Effector CD4-positive, alpha-beta T cell (primary cell): ENCODE measurements at regions not wholly inside any gene's neighbourhood (a gene's known extent, or its start where the extent isn't known, plus 50 kb on each side); places are given as distances from the start of the nearest gene placed in this dataset.

Experiments used
- DNase-seq: peaks from one replicate; pipeline ENCODE4 v3.0.0-alpha.2; 2020

GRCh38 chrX:10749113-10749512 lies 128.7 kb upstream of the MID1 start:
- no peak for DNase-seq

GRCh38 chrX:10750581-10750980 lies 130.2 kb upstream of the MID1 start:
- no peak for DNase-seq

GRCh38 chrX:10753116-10753515 lies 132.7 kb upstream of the MID1 start:
- no peak for DNase-seq

GRCh38 chrX:10754445-10754844 lies 134.1 kb upstream of the MID1 start:
- no peak for DNase-seq

- DNase-seq: no peak
Observed at GRCh38 chrX:10755439-10756334, 135.3 kb upstream of the MID1 start.

GRCh38 chrX:10756441-10756840 lies 136.1 kb upstream of the MID1 start:
- no peak for DNase-seq

- DNase-seq: no peak
Observed at GRCh38 chrX:10759141-10759799, 138.9 kb upstream of the MID1 start.

- DNase-seq: no peak
Observed at GRCh38 chrX:10761447-10761846, 141.1 kb upstream of the MID1 start.

- DNase-seq: no peak
Observed at GRCh38 chrX:10769195-10769594, 148.8 kb upstream of the MID1 start.

- DNase-seq: no peak
Observed at GRCh38 chrX:10769696-10770619, 149.6 kb upstream of the MID1 start.

- DNase-seq: no peak
Observed at GRCh38 chrX:10773318-10773717, 152.9 kb upstream of the MID1 start.

GRCh38 chrX:10781847-10782530 lies 161.6 kb upstream of the MID1 start:
- no peak for DNase-seq

- no peak for DNase-seq
Observed at GRCh38 chrX:10783451-10783995, 163.1 kb upstream of the MID1 start.

GRCh38 chrX:10787264-10787663 lies 166.9 kb upstream of the MID1 start:
- DNase-seq: no peak

GRCh38 chrX:10794203-10794630 lies 173.8 kb upstream of the MID1 start:
- no peak for DNase-seq

- no peak for DNase-seq
Observed at GRCh38 chrX:10795721-10796120, 175.3 kb upstream of the MID1 start.

GRCh38 chrX:10797466-10797865 lies 177.1 kb upstream of the MID1 start:
- DNase-seq: no peak

- DNase-seq: no peak
Observed at GRCh38 chrX:10798041-10798440, 177.7 kb upstream of the MID1 start.

GRCh38 chrX:10800796-10801195 lies 180.4 kb upstream of the MID1 start:
- no peak for DNase-seq

GRCh38 chrX:10811111-10811510 lies 190.7 kb upstream of the MID1 start:
- no peak for DNase-seq

GRCh38 chrX:10813761-10814160 lies 193.4 kb upstream of the MID1 start:
- no peak for DNase-seq

- no peak for DNase-seq
Observed at GRCh38 chrX:10818651-10819050, 198.3 kb upstream of the MID1 start.
